Amniotic epithelial cell (primary cell): ENCODE measurements at regions not wholly inside any gene's neighbourhood (a gene's known extent, or its start where the extent isn't known, plus 50 kb on each side); places are given as distances from the start of the nearest gene placed in this dataset.

Source experiments
- DNase-seq: peaks from one replicate; pipeline ENCODE4 v3.0.0-alpha.2; 2010; ENCODE audit warnings: low read depth

GRCh38 chr4:45094684-45095083 lies 368.3 kb upstream of the GNPDA2 start:
- no peak for DNase-seq

GRCh38 chr4:45082101-45082500 lies 355.7 kb upstream of the GNPDA2 start:
- no peak for DNase-seq

GRCh38 chr4:45079616-45080015 lies 353.3 kb upstream of the GNPDA2 start:
- no peak for DNase-seq

GRCh38 chr4:45078201-45078600 lies 351.8 kb upstream of the GNPDA2 start:
- peak; percentile 20 for DNase-seq

- no peak for DNase-seq
These were observed 346.6 kb upstream of the GNPDA2 start for GRCh38 chr4:45072981-45073380.

GRCh38 chr4:45064741-45065140 lies 338.4 kb upstream of the GNPDA2 start:
- DNase-seq = no peak

GRCh38 chr4:45063696-45064095 lies 337.3 kb upstream of the GNPDA2 start:
- DNase-seq = no peak

- DNase-seq = no peak
These were observed 336.7 kb upstream of the GNPDA2 start for GRCh38 chr4:45062935-45063545.

- DNase-seq = no peak
These were observed 317.6 kb upstream of the GNPDA2 start for GRCh38 chr4:45043911-45044310.

GRCh38 chr4:45036677-45037076 lies 310.3 kb upstream of the GNPDA2 start:
- DNase-seq = no peak

GRCh38 chr4:45033676-45034419 lies 307.5 kb upstream of the GNPDA2 start:
- no peak for DNase-seq

- DNase-seq = no peak
These were observed 303.7 kb upstream of the GNPDA2 start for GRCh38 chr4:45030059-45030458.

- no peak for DNase-seq
These were observed 281.2 kb upstream of the GNPDA2 start for GRCh38 chr4:45007508-45007907.

GRCh38 chr4:45006078-45006477 lies 279.7 kb upstream of the GNPDA2 start:
- DNase-seq = no peak

- DNase-seq = no peak
These were observed 278.6 kb upstream of the GNPDA2 start for GRCh38 chr4:45004847-45005565.

- DNase-seq = no peak
These were observed 278.0 kb upstream of the GNPDA2 start for GRCh38 chr4:45004326-45004725.

- DNase-seq = no peak
These were observed 270.0 kb upstream of the GNPDA2 start for GRCh38 chr4:44996276-44996845.

GRCh38 chr4:44988011-44988410 lies 261.7 kb upstream of the GNPDA2 start:
- DNase-seq = no peak

- DNase-seq = no peak
These were observed 259.6 kb upstream of the GNPDA2 start for GRCh38 chr4:44985938-44986337.

- DNase-seq = no peak
These were observed 258.8 kb upstream of the GNPDA2 start for GRCh38 chr4:44985152-44985551.

- DNase-seq = no peak
These were observed 257.7 kb upstream of the GNPDA2 start for GRCh38 chr4:44984083-44984482.

GRCh38 chr4:44983083-44983482 lies 256.7 kb upstream of the GNPDA2 start:
- DNase-seq = no peak

- no peak for DNase-seq
These were observed 251.7 kb upstream of the GNPDA2 start for GRCh38 chr4:44978020-44978419.
